ENCODE measurements at regions not wholly inside any gene's neighbourhood (a gene's known extent, or its start where the extent isn't known, plus 50 kb on each side); places are given as distances from the start of the nearest gene placed in this dataset.
A peak's percentile ranks its signal among the peaks of the same experiment; 100 is the strongest.

DNA sequence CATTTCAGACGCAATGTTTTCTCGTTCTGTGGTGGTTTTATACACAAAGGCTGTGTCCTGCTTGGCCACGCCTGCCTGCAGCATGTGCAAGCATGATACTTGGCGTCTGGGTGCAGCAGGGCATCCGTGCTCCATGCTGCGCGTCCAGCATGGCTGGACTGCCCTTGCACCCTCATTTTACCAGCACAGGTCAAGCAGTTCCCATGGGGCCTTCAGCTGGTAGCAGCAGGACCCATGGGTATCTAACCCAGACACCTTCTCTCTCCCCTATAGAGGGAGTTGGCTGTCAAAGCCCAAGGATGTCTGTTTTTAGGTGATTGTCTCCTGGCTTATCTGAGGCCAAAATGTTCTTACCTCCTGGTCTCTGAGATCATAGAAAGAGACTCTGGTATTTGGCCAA lies 158.3 kb upstream of the PITX1 start (continued):
- TF ChIP-seq CBX3 (IDR thresholded peaks at IDR 0.05; ENCODE audit: borderline replicate concordance, low read depth) = no peak
- no peak for TF ChIP-seq CEBPB (IDR thresholded peaks at IDR 0.05; ENCODE audit: borderline replicate concordance in 1 of 2, low read depth in 2 of 2, low read length in 2 of 2)
- TF ChIP-seq, protein P1, sequence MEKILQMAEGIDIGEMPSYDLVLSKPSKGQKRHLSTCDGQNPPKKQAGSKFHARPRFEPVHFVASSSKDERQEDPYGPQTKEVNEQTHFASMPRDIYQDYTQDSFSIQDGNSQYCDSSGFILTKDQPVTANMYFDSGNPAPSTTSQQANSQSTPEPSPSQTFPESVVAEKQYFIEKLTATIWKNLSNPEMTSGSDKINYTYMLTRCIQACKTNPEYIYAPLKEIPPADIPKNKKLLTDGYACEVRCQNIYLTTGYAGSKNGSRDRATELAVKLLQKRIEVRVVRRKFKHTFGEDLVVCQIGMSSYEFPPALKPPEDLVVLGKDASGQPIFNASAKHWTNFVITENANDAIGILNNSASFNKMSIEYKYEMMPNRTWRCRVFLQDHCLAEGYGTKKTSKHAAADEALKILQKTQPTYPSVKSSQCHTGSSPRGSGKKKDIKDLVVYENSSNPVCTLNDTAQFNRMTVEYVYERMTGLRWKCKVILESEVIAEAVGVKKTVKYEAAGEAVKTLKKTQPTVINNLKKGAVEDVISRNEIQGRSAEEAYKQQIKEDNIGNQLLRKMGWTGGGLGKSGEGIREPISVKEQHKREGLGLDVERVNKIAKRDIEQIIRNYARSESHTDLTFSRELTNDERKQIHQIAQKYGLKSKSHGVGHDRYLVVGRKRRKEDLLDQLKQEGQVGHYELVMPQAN (conservative IDR thresholded peaks at IDR 0.05) = no peak
- no peak for TF ChIP-seq TCF12 (IDR thresholded peaks at IDR 0.05; ENCODE audit: low read depth, low read length)
- TF ChIP-seq RELA (IDR thresholded peaks at IDR 0.05; ENCODE audit: borderline replicate concordance, partially characterized antibody) = no peak
- no peak for TF ChIP-seq NR2C1 (IDR thresholded peaks at IDR 0.05)
- no peak for TF ChIP-seq NRF1 (conservative IDR thresholded peaks at IDR 0.05; ENCODE audit: low read depth, low read length)
- no peak for TF ChIP-seq EZH2 (IDR thresholded peaks at IDR 0.05; ENCODE audit: borderline replicate concordance, control insufficient read depth, low read depth, low read length)
- TF ChIP-seq ZBED1 (IDR thresholded peaks at IDR 0.05; ENCODE audit: borderline replicate concordance) = no peak

DNA sequence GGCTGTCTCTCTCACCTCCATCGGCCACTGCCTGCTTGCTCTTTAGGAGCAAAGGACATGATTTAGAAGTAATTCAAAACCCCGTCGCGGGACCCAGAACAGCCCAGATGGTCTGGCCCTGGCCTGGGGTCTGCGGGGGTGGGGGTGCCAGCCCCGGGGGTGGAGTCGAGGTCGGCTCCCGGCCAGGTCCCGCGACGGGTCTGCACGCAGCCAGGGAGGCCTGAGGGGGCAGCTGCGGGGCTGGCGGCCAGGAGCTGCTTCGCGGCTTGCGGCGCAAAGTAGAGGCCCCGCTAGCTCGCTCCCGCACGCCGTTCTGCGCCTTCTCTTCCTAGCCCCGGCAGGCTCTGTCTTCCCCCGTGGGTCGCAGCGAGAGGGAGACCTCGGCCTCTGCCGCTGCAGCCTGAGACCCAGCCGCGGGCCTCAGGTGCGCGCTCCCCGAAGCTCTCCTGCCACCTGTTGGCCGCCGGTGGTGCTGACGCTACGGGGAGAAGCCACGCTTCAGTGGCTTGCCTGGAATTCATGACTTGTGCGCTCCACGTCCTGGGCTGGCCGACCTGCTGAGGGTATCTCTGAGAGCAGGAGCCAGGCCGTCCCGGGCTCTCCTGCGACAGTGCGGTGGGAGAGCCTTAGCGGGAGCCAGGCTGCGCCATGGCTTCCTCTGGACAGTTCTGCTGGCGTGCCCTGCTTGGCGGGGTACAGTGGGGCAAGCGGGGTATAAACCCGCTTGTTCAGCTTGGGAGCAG lies 157.2 kb upstream of the PITX1 start:
- Histone ChIP-seq H3K36me3 (ENCODE audit: control insufficient read depth in 2 of 2, insufficient read depth in 2 of 2, low read length in 1 of 2) (no peaks in the 10 kb centered on the region), H3K27ac (ENCODE audit: control insufficient read depth, insufficient read depth) (no peak overlapping the region), H3K27me3 (replicated peaks in 1 of 2; ENCODE audit: control insufficient read depth in 2 of 2, insufficient read depth in 2 of 2, low read length in 1 of 2) (peaks cover 0 to 2% of the 10 kb centered on the region in 2 experiments; a peak in 3 of 4 replicates), H3K9me3 (replicated peaks; ENCODE audit: control insufficient read depth, insufficient read depth, low read length) (no peaks in the 10 kb centered on the region; the same call in 2 of the 3 replicates), H3K4me2 (ENCODE audit: control insufficient read depth, insufficient read depth) (peak overlapping the region; percentile 50; the same call in 1 of the 2 replicates), H3K9ac (ENCODE audit: control insufficient read depth, insufficient read depth, low read length) (no peak overlapping the region), H3K4me1 (ENCODE audit: control insufficient read depth, insufficient read depth, low read length) (no peaks in the 10 kb centered on the region), H3K4me3 (no peak overlapping the region), H2AFZ (ENCODE audit: control insufficient read depth, low read depth, low read length) (peak overlapping the region; percentile 37), H3K79me2 (ENCODE audit: control insufficient read depth, insufficient read depth, low read length) (no peaks in the 10 kb centered on the region), H4K20me1 (ENCODE audit: control insufficient read depth, insufficient read depth) (no peaks in the 10 kb centered on the region)
- BruUV-seq (replicated peaks) = no TSS peak
- ATAC-seq (peak; percentile 99), DNase-seq (ENCODE audit: low read depth, low spot score) (no peak), FAIRE-seq (no peak)
- in situ Hi-C loops (cut with MboI) (loop anchor here (25.0 kb wide), 1 partner anchor 454 kb away; the partner anchor contains the start of gene CAMLG), intact Hi-C loops (cut with micrococcal nuclease; ENCODE audit: unreplicated experiment) (loop anchor here (1.0 to 10.0 kb wide), 3 partner anchors 174 to 456 kb away; partner anchors contain the start of gene CAMLG)
- ChIA-PET CTCF (interaction anchor here (0.6 to 3.1 kb wide), 11 partner anchors 10 to 1293 kb away, joined by 3 to 19 read pairs (median 3); partner anchors contain the start of gene CAMLG), SMC1A (ENCODE audit: uncharacterized antibody, unreplicated experiment) (no interaction called here), POLR2A (no interaction called here), RAD21 (ENCODE audit: unreplicated experiment) (interaction anchor here (1.4 kb wide), 1 partner anchor 274 kb away, joined by 4 read pairs; no protein-coding TSS in a partner anchor)
- 11% methylated on average over 43 of the region's 54 CpGs for WGBS (ENCODE audit: insufficient coverage, insufficient replicate concordance, low lambda C conversion rate, missing lambda C conversion rate)
- TF ChIP-seq HDAC6 (IDR thresholded peaks at IDR 0.05; ENCODE audit: unreplicated experiment) (no peak), SMC3 (IDR thresholded peaks at IDR 0.05; ENCODE audit: borderline replicate concordance, low read length) (peak; percentile 50; the same call in 1 of the 2 replicates), BHLHE40 (IDR thresholded peaks at IDR 0.05; ENCODE audit: borderline replicate concordance in 1 of 2, low read depth in 2 of 2, low read length in 1 of 2) (peak in 1 of 2 experiments; percentile 18; a peak in 1 of 4 replicates), MYB (IDR thresholded peaks at IDR 0.05; ENCODE audit: borderline replicate concordance, low read depth, low read length) (no peak), IRF4 (IDR thresholded peaks at IDR 0.05; ENCODE audit: low read depth, low read length) (no peak), ZZZ3 (IDR thresholded peaks at IDR 0.05; ENCODE audit: control insufficient read depth, insufficient read length, low read depth) (no peak), SMAD1 (IDR thresholded peaks at IDR 0.05; ENCODE audit: low read depth, partially characterized antibody) (no peak), RAD51 (IDR thresholded peaks at IDR 0.05) (no peak), SUZ12 (IDR thresholded peaks at IDR 0.05; ENCODE audit: unreplicated experiment) (no peak), SMARCA5 (IDR thresholded peaks at IDR 0.05) (peak; percentile 68; the same call in 1 of the 2 replicates)
- TF ChIP-seq, protein P2, sequence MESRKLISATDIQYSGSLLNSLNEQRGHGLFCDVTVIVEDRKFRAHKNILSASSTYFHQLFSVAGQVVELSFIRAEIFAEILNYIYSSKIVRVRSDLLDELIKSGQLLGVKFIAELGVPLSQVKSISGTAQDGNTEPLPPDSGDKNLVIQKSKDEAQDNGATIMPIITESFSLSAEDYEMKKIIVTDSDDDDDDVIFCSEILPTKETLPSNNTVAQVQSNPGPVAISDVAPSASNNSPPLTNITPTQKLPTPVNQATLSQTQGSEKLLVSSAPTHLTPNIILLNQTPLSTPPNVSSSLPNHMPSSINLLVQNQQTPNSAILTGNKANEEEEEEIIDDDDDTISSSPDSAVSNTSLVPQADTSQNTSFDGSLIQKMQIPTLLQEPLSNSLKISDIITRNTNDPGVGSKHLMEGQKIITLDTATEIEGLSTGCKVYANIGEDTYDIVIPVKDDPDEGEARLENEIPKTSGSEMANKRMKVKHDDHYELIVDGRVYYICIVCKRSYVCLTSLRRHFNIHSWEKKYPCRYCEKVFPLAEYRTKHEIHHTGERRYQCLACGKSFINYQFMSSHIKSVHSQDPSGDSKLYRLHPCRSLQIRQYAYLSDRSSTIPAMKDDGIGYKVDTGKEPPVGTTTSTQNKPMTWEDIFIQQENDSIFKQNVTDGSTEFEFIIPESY (IDR thresholded peaks at IDR 0.05) = 0 out of 2 replicates have a peak, but pooled peaks have one; percentile 32
